HCT116 (cell line): ENCODE measurements at regions not wholly inside any gene's neighbourhood (a gene's known extent, or its start where the extent isn't known, plus 50 kb on each side); places are given as distances from the start of the nearest gene placed in this dataset.

Experiments used
- ATAC-seq: fragments of 200-7000 bp; cut with Tn5 transposase; 2 replicates; pipeline ENCODE4 v1.9.1; 2020; ENCODE audit warnings: mild to moderate bottlenecking, moderate library complexity
- BruUV-seq: library from RNA; stranded (reverse); fragments of 400-500 nt; replicated peaks from 2 replicates; lab custom pipeline; 2021; lab: Mats Ljungman, UMichigan
- CTCF ChIA-PET: fragments of 300-600 bp; sonication (Branson Sonifier 250); formaldehyde crosslinking; loops from one replicate; lab custom pipeline; 2021; ENCODE audit warnings: antibody characterized with exemption; lab: Charles Lee
- POLR2A ChIA-PET: fragments of 300-600, 350-600 bp; sonication (Branson Sonifier 250); formaldehyde crosslinking; loops from one replicate; lab custom pipeline; 2021; ENCODE audit warnings: antibody characterized with exemption; lab: Charles Lee
- RAD21 ChIA-PET, 2 experiments: fragments of 300-600 bp; sonication (Branson Sonifier 250); formaldehyde crosslinking; loops; one replicate each; lab custom pipeline; 2023; ENCODE audit warnings: low total read pairs in 2 of 2; ENCODE audit not compliant: uncharacterized antibody in 2 of 2, unreplicated experiment in 2 of 2, low non-redundant PET in 1 of 2; lab: Charles Lee
- DNase-seq: peaks from one replicate; pipeline ENCODE4 v3.0.0-alpha.2; 2010; ENCODE audit warnings: low read depth, low spot score
- H2AFZ ChIP-seq: fragments of 200-600 bp; shearing (Covaris generic), sonication (generic); 2 replicates; pipeline ENCODE4 v1.6.1; 2017; ENCODE audit warnings: low read depth, mixed run types, mixed read lengths, antibody characterized with exemption, low read length; ENCODE audit not compliant: poor library complexity, severe bottlenecking
- H3K27ac ChIP-seq: 2 replicates; pipeline ENCODE4 v1.5.1; 2012; ENCODE audit warnings: low read depth, low read length
- H3K27me3 ChIP-seq: fragments of 200-600 bp; sonication (generic); 2 replicates; pipeline ENCODE4 v1.6.1; 2016; ENCODE audit warnings: mixed run types, low read length, mixed read lengths; ENCODE audit not compliant: insufficient read depth
- H3K36me3 ChIP-seq, 2 experiments: fragments of 200-500 bp in 1 of 2; fragments of 200-600 bp in 1 of 2; sonication (Bioruptor generic) in 1 of 2; sonication (generic) in 1 of 2; 2 replicates each; pipeline versions ENCODE4 v1.5.1 to v1.6.1; 2014 to 2016; ENCODE audit warnings: low read length in 2 of 2, inconsistent platforms in 1 of 2, mixed read lengths in 1 of 2, mixed run types in 1 of 2; ENCODE audit not compliant: insufficient read depth in 2 of 2, control insufficient read depth in 1 of 2
- H3K4me1 ChIP-seq, 2 experiments: fragments of 200-600 bp in 1 of 2; sonication (generic) in 1 of 2; 2 replicates each; pipeline versions ENCODE4 v1.5.1 to v1.6.1; 2012 to 2017; ENCODE audit warnings: low read length in 2 of 2, inconsistent platforms in 1 of 2, mild to moderate bottlenecking in 1 of 2, mixed read lengths in 1 of 2, mixed run types in 1 of 2, moderate library complexity in 1 of 2; ENCODE audit not compliant: insufficient read depth in 2 of 2, control insufficient read depth in 1 of 2
- H3K4me2 ChIP-seq: fragments of 200-600 bp; sonication (generic); 2 replicates; pipeline ENCODE4 v1.6.1; 2017; ENCODE audit warnings: mixed run types, low read length, mixed read lengths
- H3K4me3 ChIP-seq, 2 experiments: fragments of 200-600 bp in 1 of 2; sonication (generic) in 1 of 2; replicated peaks in 1 of 2; 2 replicates each; pipeline ENCODE4 v1.5.1; 2011 to 2016; ENCODE audit warnings: low read length in 2 of 2, control low read depth in 1 of 2, low read depth in 1 of 2, mild to moderate bottlenecking in 1 of 2, mixed read lengths in 1 of 2, mixed run types in 1 of 2
- H3K79me2 ChIP-seq: fragments of 200-600 bp; sonication (generic); 2 replicates; pipeline ENCODE4 v1.6.1; 2017; ENCODE audit warnings: mild to moderate bottlenecking, mixed run types, low read length, moderate library complexity, mixed read lengths; ENCODE audit not compliant: insufficient read depth
- H3K9ac ChIP-seq: fragments of 200-600 bp; sonication (generic); 2 replicates; pipeline ENCODE4 v1.6.1; 2016; ENCODE audit warnings: low read length, mixed read lengths
- H3K9me2 ChIP-seq: fragments of 200-600 bp; sonication (generic), shearing (Covaris generic); 2 replicates; pipeline ENCODE4 v1.6.1; 2017; ENCODE audit warnings: mixed run types, mild to moderate bottlenecking, moderate library complexity; ENCODE audit not compliant: insufficient read depth
- H3K9me3 ChIP-seq, 2 experiments: fragments of 200-500 bp in 1 of 2; fragments of 200-600 bp in 1 of 2; sonication (Bioruptor generic) in 1 of 2; sonication (generic) in 1 of 2; 2 replicates each; pipeline ENCODE4 v1.6.1; 2014 to 2017; ENCODE audit warnings: low read length in 2 of 2, mixed read lengths in 2 of 2, inconsistent platforms in 1 of 2, low read depth in 1 of 2, mild to moderate bottlenecking in 1 of 2, mixed run types in 1 of 2, moderate library complexity in 1 of 2; ENCODE audit not compliant: control insufficient read depth in 1 of 2, insufficient read depth in 1 of 2
- H4K20me1 ChIP-seq: fragments of 200-600 bp; sonication (generic), shearing (Covaris generic); 2 replicates; pipeline ENCODE4 v1.6.1; 2017; ENCODE audit warnings: mixed run types, mild to moderate bottlenecking, moderate library complexity; ENCODE audit not compliant: insufficient read depth
- CBX3 ChIP-seq: IDR thresholded peaks from 2 replicates; pipeline ENCODE4 v1.6.1; 2012; ENCODE audit warnings: low read depth
- CEBPB ChIP-seq: IDR thresholded peaks from 2 replicates; pipeline ENCODE4 v1.6.1; 2012; ENCODE audit warnings: low read depth
- EGR1 ChIP-seq: IDR thresholded peaks from 2 replicates; pipeline ENCODE4 v1.6.1; 2012; ENCODE audit warnings: low read depth
- ELF1 ChIP-seq: IDR thresholded peaks from 2 replicates; pipeline ENCODE4 v1.6.1; 2012; ENCODE audit warnings: low read depth, borderline replicate concordance
- EZH2 ChIP-seq: fragments of 200-600 bp; sonication (generic); IDR thresholded peaks from 2 replicates; pipeline ENCODE4 v1.6.1; 2017; ENCODE audit warnings: antibody characterized with exemption, mixed run types
- FOSL1 ChIP-seq: IDR thresholded peaks from 2 replicates; pipeline ENCODE4 v1.6.1; 2012; ENCODE audit warnings: low read depth
- MAX ChIP-seq: IDR thresholded peaks from 2 replicates; pipeline ENCODE4 v1.6.1; 2012
- POLR2A ChIP-seq: IDR thresholded peaks from 2 replicates; pipeline ENCODE4 v1.7.0; 2011; ENCODE audit warnings: borderline replicate concordance; ENCODE audit not compliant: insufficient read depth, insufficient read length; ENCODE audit errors: extremely low read depth
- REST ChIP-seq: IDR thresholded peaks from 2 replicates; pipeline ENCODE4 v1.6.1; 2012; ENCODE audit warnings: low read depth
- SP1 ChIP-seq: IDR thresholded peaks from 2 replicates; pipeline ENCODE4 v1.6.1; 2012; ENCODE audit warnings: low read depth
- SRF ChIP-seq: IDR thresholded peaks from 2 replicates; pipeline ENCODE4 v1.6.1; 2012; ENCODE audit warnings: low read depth
- TCF7L2 ChIP-seq: IDR thresholded peaks from 2 replicates; pipeline ENCODE4 v1.7.0; 2011; ENCODE audit warnings: borderline replicate concordance, inconsistent platforms; ENCODE audit not compliant: insufficient read depth, insufficient read length; ENCODE audit errors: extremely low read depth
- YY1 ChIP-seq: IDR thresholded peaks from 2 replicates; pipeline ENCODE4 v1.6.1; 2011; ENCODE audit warnings: low read length, low read depth, moderate library complexity, mild to moderate bottlenecking; ENCODE audit not compliant: insufficient replicate concordance; ENCODE audit errors: extremely low read depth
- ZFX ChIP-seq: fragments of 450-650 bp; IDR thresholded peaks from 2 replicates; pipeline ENCODE4 v1.6.1; 2017
- intact Hi-C: fragments of 100-400 bp; cut with micrococcal nuclease; formaldehyde crosslinking; loops from 2 replicates; pipeline ENCODE4 v1.10.0; 2022
- TF ChIP-seq, protein P1 (sequence below): IDR thresholded peaks from 2 replicates; pipeline ENCODE4 v1.6.1; 2012

DNA sequence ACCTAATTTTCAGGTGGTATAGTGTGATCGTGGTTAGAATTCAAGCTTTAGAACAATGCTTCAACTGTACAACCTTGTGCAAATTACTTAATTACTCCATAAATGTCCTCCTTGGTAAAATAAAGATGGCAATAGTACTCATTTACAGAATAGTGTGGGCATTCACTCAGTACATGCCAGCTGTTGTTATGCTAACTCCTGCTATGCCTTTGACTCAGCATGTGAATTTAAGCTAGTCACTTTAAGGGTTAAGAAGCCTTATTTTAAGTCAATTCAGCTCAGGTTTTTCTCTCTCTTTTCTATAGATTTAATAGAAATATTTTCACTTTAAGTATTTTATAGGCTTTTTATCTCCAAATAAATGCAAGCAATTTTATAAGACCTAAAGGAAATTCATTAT, 335.6 kb upstream of the ITGA1 start (continued):
- TF ChIP-seq, protein P1, sequence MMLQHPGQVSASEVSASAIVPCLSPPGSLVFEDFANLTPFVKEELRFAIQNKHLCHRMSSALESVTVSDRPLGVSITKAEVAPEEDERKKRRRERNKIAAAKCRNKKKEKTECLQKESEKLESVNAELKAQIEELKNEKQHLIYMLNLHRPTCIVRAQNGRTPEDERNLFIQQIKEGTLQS = no peak
- TF ChIP-seq SP1 (no peak), ZFX (no peak), EGR1 (no peak), CBX3 (no peak)

DNA sequence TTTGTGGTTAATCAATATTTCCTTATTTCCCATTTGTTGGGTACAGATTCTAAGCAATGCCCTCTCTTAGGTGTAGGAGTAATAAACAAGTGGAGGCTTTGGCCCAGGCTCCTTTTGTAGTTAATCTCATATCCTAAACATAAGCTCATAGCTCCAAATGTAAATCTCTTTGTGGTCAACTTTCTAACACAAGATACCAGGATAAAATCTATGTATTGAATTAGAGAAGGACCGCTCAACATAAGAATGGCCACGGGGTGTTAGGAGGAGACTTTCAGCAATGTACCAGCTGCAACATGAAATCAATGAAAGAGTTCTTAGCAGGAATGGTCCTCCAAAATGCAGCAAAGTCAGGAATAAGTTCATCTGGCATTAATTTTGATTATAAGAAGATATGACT, 334.5 kb upstream of the ITGA1 start:
- ChIA-PET CTCF (no interaction called here), RAD21 (no interaction called here), POLR2A (no interaction called here)
- H2AFZ ChIP-seq = no peak overlapping the region
- no peaks in the 10 kb centered on the region for H3K9me3 ChIP-seq
- intact Hi-C loops = no loop called here
- no peaks in the 10 kb centered on the region for H3K27me3 ChIP-seq
- DNase-seq = no peak
- no peaks in the 10 kb centered on the region for H4K20me1 ChIP-seq
- H3K4me3 ChIP-seq = no peak overlapping the region
- no peaks in the 10 kb centered on the region for H3K9me2 ChIP-seq
- no peak overlapping the region for H3K9ac ChIP-seq
- no peak for ATAC-seq
- no TSS peak for BruUV-seq
- TF ChIP-seq, protein P1 = no peak
- TF ChIP-seq EZH2 = no peak
- no peak for TF ChIP-seq YY1
- H3K27ac ChIP-seq = no peak overlapping the region
- no peaks in the 10 kb centered on the region for H3K4me1 ChIP-seq
- no peaks in the 10 kb centered on the region for H3K79me2 ChIP-seq
- no peak overlapping the region for H3K4me2 ChIP-seq
- no peaks in the 10 kb centered on the region for H3K36me3 ChIP-seq

DNA sequence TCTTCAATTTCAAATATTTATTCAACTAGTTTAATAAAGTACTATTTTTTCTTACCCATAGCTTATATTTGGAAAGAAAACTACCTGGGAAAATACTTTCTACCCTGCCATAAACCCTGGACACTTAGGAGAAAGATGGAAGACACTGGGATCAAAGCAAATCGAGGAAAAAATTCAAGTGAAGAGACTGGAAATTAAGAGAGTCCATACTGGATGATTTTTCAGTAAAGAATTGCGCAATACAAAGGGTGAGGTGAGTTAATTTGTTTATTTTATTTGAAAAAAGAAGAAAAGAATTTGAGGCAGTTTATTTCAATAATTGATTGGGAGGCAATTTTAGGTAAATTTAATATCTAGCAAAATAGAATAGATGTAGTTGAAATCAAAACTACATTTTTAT, 331.8 kb upstream of the ITGA1 start:
- no TSS peak for BruUV-seq
- Histone ChIP-seq H3K27me3 (no peaks in the 10 kb centered on the region), H3K9me3 (no peaks in the 10 kb centered on the region), H3K9ac (no peak overlapping the region), H3K9me2 (no peaks in the 10 kb centered on the region), H2AFZ (no peak overlapping the region), H3K79me2 (no peaks in the 10 kb centered on the region), H3K36me3 (no peaks in the 10 kb centered on the region), H3K27ac (no peak overlapping the region), H4K20me1 (no peaks in the 10 kb centered on the region), H3K4me3 (no peak overlapping the region), H3K4me1 (no peaks in the 10 kb centered on the region), H3K4me2 (no peak overlapping the region)
- ATAC-seq (no peak), DNase-seq (no peak)
- CTCF ChIA-PET = no interaction called here
- RAD21 ChIA-PET = no interaction called here
- intact Hi-C loops = no loop called here
- POLR2A ChIA-PET = no interaction called here
- TF ChIP-seq YY1 (no peak), EGR1 (no peak), SRF (no peak), POLR2A (no peak), REST (no peak), TCF7L2 (no peak), FOSL1 (no peak), EZH2 (no peak), ZFX (no peak), CEBPB (no peak), ELF1 (no peak), SP1 (no peak), MAX (no peak)
- TF ChIP-seq, protein P1 = no peak
